Stimulated activated naive CD8-positive, alpha-beta T cell treated with anti-CD3 and anti-CD28 coated beads, Interleukin-15, Interleukin-2, amounts not matched to agents 100 ng/mL and 50 ng/mL, for 24 hours (primary cell): ENCODE measurements at regions not wholly inside any gene's neighbourhood (a gene's known extent, or its start where the extent isn't known, plus 50 kb on each side); places are given as distances from the start of the nearest gene placed in this dataset.

Experiments
- H3K27ac Mint-ChIP-seq: one replicate; pipeline ENCODE4 v1.8.0; 2021; ENCODE audit warnings: mild to moderate bottlenecking, mixed read lengths
- H3K27me3 Mint-ChIP-seq: one replicate; pipeline ENCODE4 v1.8.0; 2021; ENCODE audit warnings: mixed read lengths
- H3K36me3 Mint-ChIP-seq: one replicate; pipeline ENCODE4 v1.8.0; 2021; ENCODE audit warnings: low read depth, mixed read lengths
- H3K4me1 Mint-ChIP-seq: one replicate; pipeline ENCODE4 v1.8.0; 2021; ENCODE audit warnings: low read depth, mixed read lengths
- H3K4me3 Mint-ChIP-seq: one replicate; pipeline ENCODE4 v1.8.0; 2021; ENCODE audit warnings: mild to moderate bottlenecking, mixed read lengths
- H3K9me3 Mint-ChIP-seq: one replicate; pipeline ENCODE4 v1.8.0; 2021; ENCODE audit warnings: mixed read lengths

- peaks cover 12% of the 10 kb centered on the region for H3K9me3 Mint-ChIP-seq
- peaks cover 7% of the 10 kb centered on the region for H3K27me3 Mint-ChIP-seq
- no peak overlapping the region for H3K4me3 Mint-ChIP-seq
- H3K36me3 Mint-ChIP-seq = no peaks in the 10 kb centered on the region
- no peaks in the 10 kb centered on the region for H3K4me1 Mint-ChIP-seq
- no peak overlapping the region for H3K27ac Mint-ChIP-seq
These were observed 579.2 kb downstream of the MED13L start for GRCh38 chr12:115698257-115698656.

- H3K27ac Mint-ChIP-seq = no peak overlapping the region
- no peaks in the 10 kb centered on the region for H3K4me1 Mint-ChIP-seq
- peaks cover 12% of the 10 kb centered on the region for H3K9me3 Mint-ChIP-seq
- H3K4me3 Mint-ChIP-seq = no peak overlapping the region
- no peaks in the 10 kb centered on the region for H3K36me3 Mint-ChIP-seq
- H3K27me3 Mint-ChIP-seq = peaks cover 7% of the 10 kb centered on the region
These were observed 580.2 kb downstream of the MED13L start for GRCh38 chr12:115697340-115697739.

DNA sequence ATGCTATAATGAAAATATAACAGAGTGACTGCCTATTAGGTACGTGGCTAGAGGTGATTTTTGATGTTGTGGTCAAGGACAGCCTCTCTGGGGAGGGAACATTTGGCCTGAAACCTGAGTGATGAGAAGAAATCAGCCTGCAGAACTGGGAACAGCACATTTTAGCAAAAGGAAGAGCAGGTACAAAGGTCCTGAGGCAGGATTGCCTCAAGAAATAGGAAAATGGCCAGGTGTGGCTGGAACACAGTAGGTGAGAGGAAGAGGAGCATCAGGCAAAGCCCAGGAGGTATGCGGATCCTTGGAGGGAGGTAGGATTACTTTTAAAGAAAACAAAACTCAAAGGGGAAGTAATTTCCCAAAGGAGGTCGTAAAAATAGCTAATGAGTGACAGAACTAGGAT, 582.9 kb downstream of the MED13L start:
- Mint-ChIP-seq H3K4me1 (no peaks in the 10 kb centered on the region), H3K36me3 (no peaks in the 10 kb centered on the region), H3K9me3 (peaks cover 3% of the 10 kb centered on the region), H3K4me3 (no peak overlapping the region), H3K27ac (no peak overlapping the region), H3K27me3 (peaks cover 7% of the 10 kb centered on the region)

GRCh38 chr12:115693970-115694369, 583.5 kb downstream of the MED13L start:
- H3K36me3 Mint-ChIP-seq = no peaks in the 10 kb centered on the region
- H3K9me3 Mint-ChIP-seq = peaks cover 3% of the 10 kb centered on the region
- no peaks in the 10 kb centered on the region for H3K4me1 Mint-ChIP-seq
- no peak overlapping the region for H3K4me3 Mint-ChIP-seq
- peaks cover 7% of the 10 kb centered on the region for H3K27me3 Mint-ChIP-seq
- no peak overlapping the region for H3K27ac Mint-ChIP-seq

GRCh38 chr12:115691123-115691522, 586.4 kb downstream of the MED13L start:
- Mint-ChIP-seq H3K4me3 (no peak overlapping the region), H3K27me3 (peaks cover 6% of the 10 kb centered on the region), H3K27ac (no peak overlapping the region), H3K4me1 (no peaks in the 10 kb centered on the region), H3K36me3 (no peaks in the 10 kb centered on the region), H3K9me3 (no peaks in the 10 kb centered on the region)

DNA sequence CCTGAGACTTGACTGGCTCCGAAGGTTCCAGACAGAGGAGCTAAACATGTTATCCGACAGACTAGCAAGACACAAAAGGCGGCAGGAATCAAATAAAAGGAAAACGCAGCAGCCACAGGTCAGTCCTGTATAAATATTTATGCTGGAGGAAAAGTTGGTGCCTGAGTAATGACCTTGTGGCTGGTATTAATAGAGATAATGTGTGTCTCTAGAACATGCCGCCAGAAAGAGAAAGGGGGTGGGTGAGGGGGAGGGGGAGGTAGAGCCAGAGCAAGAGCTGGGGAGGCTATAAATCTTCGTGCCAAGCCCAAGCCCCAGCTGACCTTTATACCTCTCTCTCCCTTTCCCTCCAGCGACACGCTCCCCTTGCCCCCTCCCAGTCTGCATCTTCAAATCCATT, 590.4 kb downstream of the MED13L start:
- no peaks in the 10 kb centered on the region for H3K9me3 Mint-ChIP-seq
- no peaks in the 10 kb centered on the region for H3K36me3 Mint-ChIP-seq
- no peaks in the 10 kb centered on the region for H3K4me1 Mint-ChIP-seq
- no peak overlapping the region for H3K4me3 Mint-ChIP-seq
- H3K27ac Mint-ChIP-seq = no peak overlapping the region
- H3K27me3 Mint-ChIP-seq = peaks cover 4% of the 10 kb centered on the region

GRCh38 chr12:115683240-115683780, 594.2 kb downstream of the MED13L start:
- Mint-ChIP-seq H3K4me1 (no peaks in the 10 kb centered on the region), H3K27ac (no peak overlapping the region), H3K27me3 (peaks cover 4% of the 10 kb centered on the region), H3K9me3 (no peaks in the 10 kb centered on the region), H3K4me3 (no peak overlapping the region), H3K36me3 (no peaks in the 10 kb centered on the region)

DNA sequence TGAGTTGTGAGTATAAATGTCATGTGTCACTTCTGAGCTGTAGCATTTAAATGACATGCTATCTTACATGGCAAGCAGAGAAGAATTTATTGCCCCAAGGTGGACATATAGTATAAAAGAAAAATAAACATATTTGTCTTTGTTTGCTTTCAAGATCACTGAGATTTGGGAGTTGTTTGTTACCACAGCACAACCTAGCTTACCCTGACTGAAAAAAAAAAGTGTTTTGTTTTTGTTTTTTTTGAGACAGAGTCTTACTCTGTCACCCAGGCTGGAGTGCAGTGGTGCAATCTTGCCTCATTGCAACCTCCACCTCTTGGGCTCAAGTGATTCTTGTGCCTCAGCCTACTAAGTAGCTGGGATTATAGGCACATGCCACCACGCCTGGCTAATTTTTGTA, 596.5 kb downstream of the MED13L start:
- no peak overlapping the region for H3K27ac Mint-ChIP-seq
- no peaks in the 10 kb centered on the region for H3K4me1 Mint-ChIP-seq
- no peak overlapping the region for H3K4me3 Mint-ChIP-seq
- H3K27me3 Mint-ChIP-seq = peaks cover 4% of the 10 kb centered on the region
- H3K36me3 Mint-ChIP-seq = no peaks in the 10 kb centered on the region
- H3K9me3 Mint-ChIP-seq = no peaks in the 10 kb centered on the region

- Mint-ChIP-seq H3K9me3 (no peaks in the 10 kb centered on the region), H3K27me3 (peaks cover 4% of the 10 kb centered on the region), H3K4me1 (no peaks in the 10 kb centered on the region), H3K27ac (no peak overlapping the region), H3K4me3 (no peak overlapping the region), H3K36me3 (no peaks in the 10 kb centered on the region)
These were observed 604.9 kb downstream of the MED13L start for GRCh38 chr12:115672506-115673080.

GRCh38 chr12:115672086-115672485, 605.4 kb downstream of the MED13L start:
- H3K27me3 Mint-ChIP-seq = peaks cover 4% of the 10 kb centered on the region
- H3K36me3 Mint-ChIP-seq = no peaks in the 10 kb centered on the region
- H3K4me1 Mint-ChIP-seq = no peaks in the 10 kb centered on the region
- no peak overlapping the region for H3K27ac Mint-ChIP-seq
- H3K4me3 Mint-ChIP-seq = no peak overlapping the region
- no peaks in the 10 kb centered on the region for H3K9me3 Mint-ChIP-seq

- Mint-ChIP-seq H3K9me3 (no peaks in the 10 kb centered on the region), H3K4me3 (no peak overlapping the region), H3K27me3 (no peaks in the 10 kb centered on the region), H3K27ac (no peak overlapping the region), H3K36me3 (no peaks in the 10 kb centered on the region), H3K4me1 (no peaks in the 10 kb centered on the region)
These were observed 606.6 kb downstream of the MED13L start for GRCh38 chr12:115670869-115671268.

GRCh38 chr12:115667116-115667515, 610.4 kb downstream of the MED13L start:
- no peaks in the 10 kb centered on the region for H3K27me3 Mint-ChIP-seq
- no peak overlapping the region for H3K27ac Mint-ChIP-seq
- H3K9me3 Mint-ChIP-seq = no peaks in the 10 kb centered on the region
- H3K4me1 Mint-ChIP-seq = no peaks in the 10 kb centered on the region
- H3K4me3 Mint-ChIP-seq = no peak overlapping the region
- no peaks in the 10 kb centered on the region for H3K36me3 Mint-ChIP-seq

DNA sequence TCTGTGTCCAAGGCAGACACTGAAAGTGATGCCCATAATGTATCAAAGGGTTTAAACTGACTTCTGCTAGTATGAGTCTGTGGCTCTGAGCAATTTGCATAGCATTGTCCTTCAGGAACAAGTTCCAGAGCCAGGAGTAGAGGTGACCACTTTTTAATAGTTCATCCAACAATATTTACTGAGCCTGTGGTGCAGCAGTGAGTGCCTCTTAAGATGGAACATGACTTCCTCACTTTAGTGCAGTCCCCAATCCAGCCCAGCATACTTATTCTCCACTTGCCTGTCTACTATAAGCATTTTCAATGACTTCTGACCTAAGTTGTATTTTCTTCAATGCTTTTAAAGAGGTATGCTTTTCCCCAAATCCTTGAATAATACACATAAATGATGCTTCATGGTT, 611.3 kb downstream of the MED13L start:
- H3K4me1 Mint-ChIP-seq = no peaks in the 10 kb centered on the region
- H3K27ac Mint-ChIP-seq = no peak overlapping the region
- no peak overlapping the region for H3K4me3 Mint-ChIP-seq
- no peaks in the 10 kb centered on the region for H3K36me3 Mint-ChIP-seq
- no peaks in the 10 kb centered on the region for H3K9me3 Mint-ChIP-seq
- peaks cover under 1% of the 10 kb centered on the region for H3K27me3 Mint-ChIP-seq

DNA sequence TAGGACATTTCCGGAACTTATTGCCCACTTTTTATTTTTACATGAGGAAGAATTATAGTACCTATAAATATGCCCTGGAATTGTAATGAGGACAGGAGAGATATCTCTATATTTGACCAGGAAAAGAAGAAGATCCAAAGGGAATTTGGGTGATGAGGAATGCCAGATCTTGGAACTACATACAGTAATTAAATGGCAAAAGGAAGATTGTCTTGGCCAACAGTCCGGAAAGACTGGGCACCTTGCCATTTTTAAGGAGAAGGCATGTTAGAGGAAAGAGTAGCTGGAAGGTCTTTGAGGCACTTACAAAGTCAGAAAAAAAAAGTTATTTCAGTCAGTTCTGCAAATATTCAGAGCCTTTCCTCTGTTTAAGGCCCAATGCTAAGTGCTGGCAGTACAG, 616.4 kb downstream of the MED13L start:
- H3K4me1 Mint-ChIP-seq = no peaks in the 10 kb centered on the region
- H3K36me3 Mint-ChIP-seq = no peaks in the 10 kb centered on the region
- no peaks in the 10 kb centered on the region for H3K9me3 Mint-ChIP-seq
- no peak overlapping the region for H3K4me3 Mint-ChIP-seq
- peaks cover 11% of the 10 kb centered on the region for H3K27me3 Mint-ChIP-seq
- no peak overlapping the region for H3K27ac Mint-ChIP-seq

- Mint-ChIP-seq H3K36me3 (no peaks in the 10 kb centered on the region), H3K27ac (no peak overlapping the region), H3K27me3 (peaks cover 11% of the 10 kb centered on the region), H3K4me3 (no peak overlapping the region), H3K9me3 (no peaks in the 10 kb centered on the region), H3K4me1 (no peaks in the 10 kb centered on the region)
These were observed 617.2 kb downstream of the MED13L start for GRCh38 chr12:115660211-115660805.

- H3K4me1 Mint-ChIP-seq = no peaks in the 10 kb centered on the region
- H3K27ac Mint-ChIP-seq = no peak overlapping the region
These were observed 618.1 kb downstream of the MED13L start for GRCh38 chr12:115659422-115659821.

More at GRCh38 chr12:115659422-115659821, 618.1 kb downstream of the MED13L start:
- Mint-ChIP-seq H3K27me3 (peaks cover 14% of the 10 kb centered on the region), H3K9me3 (no peaks in the 10 kb centered on the region), H3K4me3 (no peak overlapping the region), H3K36me3 (no peaks in the 10 kb centered on the region)
